Stomach (tissue), 8 donors: ENCODE measurements at regions not wholly inside any gene's neighbourhood (a gene's known extent, or its start where the extent isn't known, plus 50 kb on each side); places are given as distances from the start of the nearest gene placed in this dataset.
"Not testable (repeated sequence)": the region's sequence is repeated elsewhere in the genome, so short reads cannot be mapped to it uniquely, and the experiment has no call there.

Experiments
- DNase-seq, 2 donors: peaks; one replicate each; pipeline versions ENCODE4 v3.0.0 to v3.0.0-alpha.2; 2013 to 2019
- H3K27ac ChIP-seq, 5 donors: fragments of 200-600 bp in 4 of 5; sonication (generic) in 4 of 5; one replicate each; pipeline ENCODE4 v1.5.1; 2013 to 2019; ENCODE audit warnings: mild to moderate bottlenecking in 1 of 5, moderate library complexity in 1 of 5
- H3K27me3 ChIP-seq, 3 donors: fragments of 200-600 bp; sonication (generic); one replicate each; pipeline ENCODE4 v1.5.1; 2017 to 2019; ENCODE audit warnings: mixed run types in 1 of 3
- H3K36me3 ChIP-seq, 4 donors: fragments of 200-600 bp; sonication (generic); 1 replicate in 3 of 4; 2 replicates in 1 of 4; pipeline ENCODE4 v1.5.1; 2016 to 2019
- H3K4me1 ChIP-seq, 4 donors: fragments of 200-600 bp; sonication (generic); one replicate each; pipeline ENCODE4 v1.5.1; 2016 to 2019
- H3K4me3 ChIP-seq, 4 donors: fragments of 200-600 bp; sonication (generic) in 3 of 4; one replicate each; pipeline ENCODE4 v1.5.1; 2016 to 2019; ENCODE audit warnings: mild to moderate bottlenecking in 1 of 4
- H3K9me3 ChIP-seq, 4 donors: fragments of 200-600 bp; sonication (generic); one replicate each; pipeline ENCODE4 v1.5.1; 2016 to 2019
- CTCF ChIP-seq, 7 experiments: fragments of 450-650 bp in 4 of 7; fragments of 200-600 bp in 3 of 7; sonication (generic) in 3 of 7; IDR thresholded peaks; one replicate each; pipeline ENCODE4 v1.5.1; 2016 to 2019; ENCODE audit warnings: antibody characterized with exemption in 7 of 7, control low read depth in 2 of 7, mild to moderate bottlenecking in 1 of 7
- EP300 ChIP-seq: sonication (generic); formaldehyde crosslinking; IDR thresholded peaks from one replicate; pipeline ENCODE4 v1.6.1; 2017; ENCODE audit warnings: antibody characterized with exemption
- POLR2A ChIP-seq, 4 donors: fragments of 450-650 bp; IDR thresholded peaks; one replicate each; pipeline ENCODE4 v1.6.1; 2016; ENCODE audit warnings: antibody characterized with exemption in 4 of 4, control low read depth in 2 of 4, mild to moderate bottlenecking in 1 of 4, moderate library complexity in 1 of 4
- POLR2AphosphoS5 ChIP-seq, 3 donors: sonication (generic); formaldehyde crosslinking; IDR thresholded peaks; one replicate each; pipeline ENCODE4 v1.6.1; 2016; ENCODE audit warnings: antibody characterized with exemption in 3 of 3
- WGBS, 5 donors: extraction: QIAGEN DNeasy Blood & Tissue Kit in 3 of 5; methylation state at CpG; one replicate each; pipeline versions ENCODE4 v1.1.5 to v1.1.7; 2013 to 2018; 5-methylcytosine and 5-hydroxymethylcytosine counted together
- intact Hi-C: fragments of 100-400 bp; cut with DNase I; formaldehyde crosslinking; loops from one replicate; pipeline ENCODE4 v1.15.1; 2023; ENCODE audit warnings: low total_unique reads
- donor health status: healthy with polysubstance abuse.
- donor health status: Bipolar disorder and iron deficiency.
- donor health status: healthy.

- no peaks in the 10 kb centered on the region for H3K4me1 ChIP-seq
- no peak overlapping the region for H3K27ac ChIP-seq
- no peak for DNase-seq
- intact Hi-C loops: no loop called here
- H3K4me3 ChIP-seq: no peak overlapping the region
- no peak for TF ChIP-seq CTCF (IDR thresholded peaks at IDR 0.05)
- TF ChIP-seq POLR2AphosphoS5 (IDR thresholded peaks at IDR 0.05): no peak
- TF ChIP-seq POLR2A (IDR thresholded peaks at IDR 0.05): no peak
- TF ChIP-seq EP300: no peak
- no peaks in the 10 kb centered on the region for H3K27me3 ChIP-seq
- WGBS, 5 donors: 89 to 93% (median 92%) methylated on average over 100 to 102 of the region's 102 CpGs
- no peaks in the 10 kb centered on the region for H3K36me3 ChIP-seq
- peaks cover 47 to 69% (median 64%) of the 10 kb centered on the region in 4 donors for H3K9me3 ChIP-seq
Observed at GRCh38 chr22:11628651-11629511, 3899.1 kb upstream of the OR11H1 start.

GRCh38 chr22:11629661-11630385, 3898.2 kb upstream of the OR11H1 start:
- no peak for TF ChIP-seq EP300
- TF ChIP-seq CTCF (IDR thresholded peaks at IDR 0.05): no peak
- no peak for TF ChIP-seq POLR2AphosphoS5 (IDR thresholded peaks at IDR 0.05)
- TF ChIP-seq POLR2A (IDR thresholded peaks at IDR 0.05): no peak
- peaks cover 47 to 63% (median 60%) of the 10 kb centered on the region in 4 donors for H3K9me3 ChIP-seq
- no peaks in the 10 kb centered on the region for H3K36me3 ChIP-seq
- H3K27me3 ChIP-seq: no peaks in the 10 kb centered on the region
- H3K27ac ChIP-seq: no peak overlapping the region
- H3K4me3 ChIP-seq: no peak overlapping the region
- 86 to 92% (median 89%) methylated on average over 35 of the region's 35 CpGs for WGBS, 5 donors
- DNase-seq: no peak
- intact Hi-C loops: no loop called here
- no peaks in the 10 kb centered on the region for H3K4me1 ChIP-seq

GRCh38 chr22:11630386-11631084, 3897.5 kb upstream of the OR11H1 start:
- DNase-seq, H3K4me3 ChIP-seq, H3K36me3 ChIP-seq, intact Hi-C loops, H3K27me3 ChIP-seq, H3K4me1 ChIP-seq, H3K27ac ChIP-seq: not testable (repeated sequence)
- 90 to 94% (median 91%) methylated on average over 31 to 34 of the region's 34 CpGs for WGBS, 5 donors
- H3K9me3 ChIP-seq: peaks cover 47 to 56% (median 56%) of the 10 kb centered on the region in 4 donors
